IMR-90 (cell line): ENCODE measurements at regions not wholly inside any gene's neighbourhood (a gene's known extent, or its start where the extent isn't known, plus 50 kb on each side); places are given as distances from the start of the nearest gene placed in this dataset.
A peak's percentile ranks its signal among the peaks of the same experiment; 100 is the strongest.

ENCODE experiments used
- ATAC-seq: fragments of 200-7000 bp; cut with Tn5 transposase; 2 replicates; pipeline ENCODE4 v1.9.1; 2020; ENCODE audit warnings: low read depth, mild to moderate bottlenecking, moderate library complexity
- BruUV-seq: library from RNA; stranded (reverse); fragments of 400-500 nt; replicated peaks from 2 replicates; lab custom pipeline; 2021; lab: Mats Ljungman, UMichigan
- CTCF ChIA-PET: fragments of 300-600 bp; formaldehyde crosslinking; extraction: SDS; loops from one replicate; lab custom pipeline; 2021; ENCODE audit warnings: antibody characterized with exemption; lab: Yijun Ruan, JAX
- POLR2A ChIA-PET: fragments of 300-600 bp; sonication (Branson Sonifier 250); formaldehyde crosslinking; loops from one replicate; lab custom pipeline; 2022; ENCODE audit warnings: antibody characterized with exemption; ENCODE audit not compliant: unreplicated experiment; lab: Charles Lee
- DNase-seq: peaks from one replicate; pipeline ENCODE4 v3.0.0; 2013
- H2AFZ ChIP-seq: replicated peaks from 2 replicates; pipeline ENCODE3; 2013; ENCODE audit warnings: low read length, mild to moderate bottlenecking; ENCODE audit not compliant: poor library complexity
- H2AK5ac ChIP-seq: 2 replicates; pipeline ENCODE4 v1.6.1; 2013; ENCODE audit warnings: low read depth, low read length, inconsistent platforms
- H2AK9ac ChIP-seq: replicated peaks from 2 replicates; pipeline ENCODE3; 2013; ENCODE audit warnings: mild to moderate bottlenecking, low read depth, low read length, moderate library complexity; ENCODE audit not compliant: poor library complexity
- H2BK120ac ChIP-seq: 2 replicates; pipeline ENCODE4 v1.6.1; 2013; ENCODE audit warnings: low read depth, low read length, inconsistent platforms
- H2BK15ac ChIP-seq: 3 replicates; pipeline ENCODE4 v1.6.1; 2013; ENCODE audit warnings: low read depth, low read length, inconsistent platforms
- H2BK20ac ChIP-seq: 2 replicates; pipeline ENCODE4 v1.6.1; 2013; ENCODE audit warnings: low read depth, mild to moderate bottlenecking, inconsistent platforms, low read length, moderate library complexity
- H2BK5ac ChIP-seq: 2 replicates; pipeline ENCODE4 v1.6.1; 2013; ENCODE audit warnings: mild to moderate bottlenecking, low read depth, low read length, inconsistent platforms; ENCODE audit not compliant: poor library complexity, severe bottlenecking
- H3K14ac ChIP-seq: replicated peaks from 2 replicates; pipeline ENCODE4 v1.6.1; 2013; ENCODE audit warnings: low read depth, low read length, inconsistent platforms
- H3K18ac ChIP-seq: 2 replicates; pipeline ENCODE4 v1.6.1; 2013; ENCODE audit warnings: low read depth, low read length, control low read depth
- H3K23ac ChIP-seq: 2 replicates; pipeline ENCODE4 v1.6.1; 2013; ENCODE audit warnings: low read depth, low read length, inconsistent platforms
- H3K27ac ChIP-seq: 2 replicates; pipeline ENCODE4 v1.5.1; 2013; ENCODE audit warnings: mild to moderate bottlenecking, control low read depth, low read length; ENCODE audit not compliant: insufficient read depth
- H3K27me3 ChIP-seq: 2 replicates; pipeline ENCODE4 v1.6.1; 2013; ENCODE audit warnings: low read length; ENCODE audit not compliant: control insufficient read depth, insufficient read depth
- H3K36me3 ChIP-seq: 2 replicates; pipeline ENCODE4 v1.6.1; 2013; ENCODE audit warnings: low read length, mixed read lengths; ENCODE audit not compliant: control insufficient read depth, insufficient read depth
- H3K4ac ChIP-seq: 2 replicates; pipeline ENCODE4 v1.6.1; 2013; ENCODE audit warnings: low read depth, low read length, inconsistent platforms
- H3K4me1 ChIP-seq: 2 replicates; pipeline ENCODE4 v1.6.1; 2013; ENCODE audit warnings: low read length, mixed read lengths; ENCODE audit not compliant: control insufficient read depth, insufficient read depth
- H3K4me2 ChIP-seq: 2 replicates; pipeline ENCODE4 v1.6.1; 2013; ENCODE audit warnings: low read depth, mild to moderate bottlenecking, control low read depth, low read length, moderate library complexity
- H3K4me3 ChIP-seq: 2 replicates; pipeline ENCODE4 v1.5.1; 2013; ENCODE audit warnings: low read depth, mild to moderate bottlenecking, control low read depth, low read length, moderate library complexity; ENCODE audit not compliant: insufficient read depth
- H3K56ac ChIP-seq: 2 replicates; pipeline ENCODE4 v1.6.1; 2013; ENCODE audit warnings: low read length, inconsistent platforms; ENCODE audit not compliant: insufficient read depth; ENCODE audit errors: extremely low read depth
- H3K79me1 ChIP-seq, 2 experiments: 2 replicates each; pipeline ENCODE4 v1.6.1; 2013; ENCODE audit warnings: low read length in 2 of 2, inconsistent platforms in 1 of 2, low read depth in 1 of 2
- H3K9ac ChIP-seq: 2 replicates; pipeline ENCODE4 v1.6.1; 2013; ENCODE audit warnings: low read depth, low read length, control low read depth
- H3K9me1 ChIP-seq: 2 replicates; pipeline ENCODE4 v1.6.1; 2013; ENCODE audit warnings: low read length, inconsistent platforms; ENCODE audit not compliant: insufficient read depth
- H3K9me3 ChIP-seq: 2 replicates; pipeline ENCODE4 v1.6.1; 2013; ENCODE audit warnings: low read length; ENCODE audit not compliant: control insufficient read depth, insufficient read depth
- H4K20me1 ChIP-seq: 2 replicates; pipeline ENCODE4 v1.6.1; 2013; ENCODE audit warnings: low read length, inconsistent platforms; ENCODE audit not compliant: insufficient read depth
- H4K5ac ChIP-seq: 2 replicates; pipeline ENCODE4 v1.6.1; 2013; ENCODE audit warnings: mild to moderate bottlenecking, low read depth, low read length, control low read depth
- H4K8ac ChIP-seq, 2 experiments: 2 replicates each; pipeline ENCODE4 v1.6.1; 2013; ENCODE audit warnings: low read depth in 2 of 2, low read length in 2 of 2, control low read depth in 1 of 2, inconsistent platforms in 1 of 2
- H4K91ac ChIP-seq: 2 replicates; pipeline ENCODE4 v1.6.1; 2013; ENCODE audit warnings: low read depth, low read length, inconsistent platforms; ENCODE audit not compliant: insufficient read depth
- BHLHE40 ChIP-seq: fragments of 150-350 bp; IDR thresholded peaks from 2 replicates; pipeline ENCODE4 v1.6.1; 2016; ENCODE audit warnings: mild to moderate bottlenecking, low read depth, low read length
- CEBPB ChIP-seq: IDR thresholded peaks from 2 replicates; pipeline ENCODE4 v1.6.1; 2012; ENCODE audit warnings: low read depth, low read length, improper control_type of control experiment
- CHD1 ChIP-seq: IDR thresholded peaks from 2 replicates; pipeline ENCODE4 v1.6.1; 2012; ENCODE audit warnings: low read depth, low read length, improper control_type of control experiment
- FOS ChIP-seq: fragments of 150-350 bp; IDR thresholded peaks from 2 replicates; pipeline ENCODE4 v1.6.1; 2016; ENCODE audit warnings: low read depth, low read length
- MXI1 ChIP-seq: IDR thresholded peaks from 2 replicates; pipeline ENCODE4 v1.6.1; 2012; ENCODE audit warnings: low read depth, mild to moderate bottlenecking, low read length, moderate library complexity, borderline replicate concordance
- NFE2L2 ChIP-seq: fragments of 150-350 bp; IDR thresholded peaks from 2 replicates; pipeline ENCODE4 v1.6.1; 2016; ENCODE audit warnings: low read depth, mild to moderate bottlenecking, low read length
- POLR2A ChIP-seq: IDR thresholded peaks from 2 replicates; pipeline ENCODE4 v1.6.1; 2012; ENCODE audit warnings: mild to moderate bottlenecking, low read depth, low read length
- RCOR1 ChIP-seq: IDR thresholded peaks from 2 replicates; pipeline ENCODE4 v1.6.1; 2012; ENCODE audit warnings: mild to moderate bottlenecking, low read length, improper control_type of control experiment; ENCODE audit not compliant: insufficient replicate concordance
- SMC3 ChIP-seq: fragments of 150-350 bp; IDR thresholded peaks from 2 replicates; pipeline ENCODE4 v1.6.1; 2016; ENCODE audit warnings: low read depth, mild to moderate bottlenecking, antibody characterized with exemption, low read length, moderate library complexity
- WGBS, 2 experiments: methylation state at CpG; one replicate each; pipeline versions ENCODE4 v1.1.5 to v1.1.7; 2013; ENCODE audit warnings: missing lambda C conversion rate in 2 of 2; ENCODE audit not compliant: insufficient read length in 1 of 2; ENCODE audit errors: extremely low coverage in 2 of 2; 5-methylcytosine and 5-hydroxymethylcytosine counted together
- dilution Hi-C: fragments of 300-500 bp; cut with HindIII; formaldehyde crosslinking; loops from one replicate; pipeline ENCODE4 v1.14.3; 2018; ENCODE audit warnings: low sequenced_read_pairs; ENCODE audit not compliant: unreplicated experiment
- in situ Hi-C: fragments of 300-500 bp; cut with MboI; formaldehyde crosslinking; loops from 3 replicates; pipeline ENCODE4 v1.14.3; 2019; ENCODE audit warnings: low sequenced_read_pairs, inconsistent platforms, mixed read lengths
- intact Hi-C: fragments of 100-400 bp; cut with micrococcal nuclease; formaldehyde crosslinking; loops from 2 replicates; pipeline ENCODE4 v1.10.0; 2022
- TF ChIP-seq, protein P1 (sequence below): fragments of 150-350 bp; IDR thresholded peaks from 2 replicates; pipeline ENCODE4 v1.6.1; 2017; ENCODE audit warnings: mild to moderate bottlenecking, antibody characterized with exemption, low read length, low read depth
- TF ChIP-seq, protein P2 (sequence below): conservative IDR thresholded peaks from 2 replicates; pipeline ENCODE4 v1.5.1; 2012; ENCODE audit warnings: mild to moderate bottlenecking, low read depth, low read length, improper control_type of control experiment

DNA sequence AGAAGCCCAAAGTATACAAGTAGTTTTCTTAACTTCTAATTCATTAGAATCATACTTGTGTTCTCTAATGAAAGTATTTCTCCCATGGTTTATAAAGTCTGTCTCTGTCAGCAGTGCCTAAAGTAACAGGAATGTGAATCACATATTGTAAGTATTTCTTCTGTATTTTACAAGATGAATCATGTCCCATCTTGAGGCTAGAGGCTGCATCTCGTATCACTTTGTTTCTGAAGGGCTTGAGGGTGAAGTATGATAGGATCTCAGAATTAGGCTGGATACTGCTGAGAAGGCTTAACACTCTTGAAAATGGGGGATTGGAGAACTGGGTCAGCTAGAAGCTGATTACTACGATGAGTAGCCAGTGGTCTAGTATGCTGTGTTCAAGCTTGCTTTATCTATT lies 242.2 kb upstream of the ACTBL2 start:
- no peaks in the 10 kb centered on the region for H3K27me3 ChIP-seq
- 0 out of 2 replicates have a peak overlapping the region, but pooled peaks have one; percentile 0 for H4K5ac ChIP-seq
- H4K8ac ChIP-seq, result peak overlapping the region in 1 of 2 experiments; percentile 65; a peak in 3 of 4 replicates
- H4K91ac ChIP-seq, result peak overlapping the region; percentile 60; the same call in 1 of the 2 replicates
- H4K20me1 ChIP-seq, result no peaks in the 10 kb centered on the region
- H3K4me1 ChIP-seq, result peaks cover 13% of the 10 kb centered on the region
- peak; percentile 95 for ATAC-seq
- no peak overlapping the region for H2AK9ac ChIP-seq
- H2BK120ac ChIP-seq, result peak overlapping the region; percentile 60
- H3K9ac ChIP-seq, result no peak overlapping the region; the same call in 1 of the 2 replicates
- in situ Hi-C loops (no loop called here), intact Hi-C loops (no loop called here), dilution Hi-C loops (no loop called here)
- no peak overlapping the region for H2AFZ ChIP-seq
- H3K79me1 ChIP-seq, result no peaks in the 10 kb centered on the region
- no TSS peak for BruUV-seq
- H3K4me2 ChIP-seq, result peak overlapping the region; percentile 23; the same call in 1 of the 2 replicates
- H3K27ac ChIP-seq, result peak overlapping the region; percentile 34; the same call in 1 of the 2 replicates
- H3K9me1 ChIP-seq, result peaks cover 3% of the 10 kb centered on the region; the same call in 1 of the 2 replicates
- DNase-seq, result peak; percentile 73
- H3K36me3 ChIP-seq, result no peaks in the 10 kb centered on the region
- H3K9me3 ChIP-seq, result no peaks in the 10 kb centered on the region
- no peak overlapping the region for H2AK5ac ChIP-seq
- peak overlapping the region; percentile 97; the same call in 1 of the 2 replicates for H3K18ac ChIP-seq
- H2BK20ac ChIP-seq, result peak overlapping the region; percentile 55; the same call in 1 of the 2 replicates
- H3K14ac ChIP-seq, result peak overlapping the region; percentile 7; the same call in 1 of the 2 replicates
- peak overlapping the region; percentile 68 for H2BK5ac ChIP-seq
- ChIA-PET POLR2A (no interaction called here), CTCF (no interaction called here)
- peak overlapping the region; percentile 15; the same call in 1 of the 2 replicates for H3K23ac ChIP-seq
- H3K4me3 ChIP-seq, result no peak overlapping the region
- H3K56ac ChIP-seq, result no peak overlapping the region
- peak overlapping the region; percentile 28; the same call in 2 of the 3 replicates for H2BK15ac ChIP-seq
- TF ChIP-seq SMC3 (no peak), BHLHE40 (no peak), MXI1 (no peak), CEBPB (no peak), NFE2L2 (no peak), RCOR1 (no peak), FOS (no peak), POLR2A (no peak), CHD1 (no peak)
- TF ChIP-seq, protein P1, sequence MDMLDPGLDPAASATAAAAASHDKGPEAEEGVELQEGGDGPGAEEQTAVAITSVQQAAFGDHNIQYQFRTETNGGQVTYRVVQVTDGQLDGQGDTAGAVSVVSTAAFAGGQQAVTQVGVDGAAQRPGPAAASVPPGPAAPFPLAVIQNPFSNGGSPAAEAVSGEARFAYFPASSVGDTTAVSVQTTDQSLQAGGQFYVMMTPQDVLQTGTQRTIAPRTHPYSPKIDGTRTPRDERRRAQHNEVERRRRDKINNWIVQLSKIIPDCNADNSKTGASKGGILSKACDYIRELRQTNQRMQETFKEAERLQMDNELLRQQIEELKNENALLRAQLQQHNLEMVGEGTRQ, result no peak
- TF ChIP-seq, protein P2, sequence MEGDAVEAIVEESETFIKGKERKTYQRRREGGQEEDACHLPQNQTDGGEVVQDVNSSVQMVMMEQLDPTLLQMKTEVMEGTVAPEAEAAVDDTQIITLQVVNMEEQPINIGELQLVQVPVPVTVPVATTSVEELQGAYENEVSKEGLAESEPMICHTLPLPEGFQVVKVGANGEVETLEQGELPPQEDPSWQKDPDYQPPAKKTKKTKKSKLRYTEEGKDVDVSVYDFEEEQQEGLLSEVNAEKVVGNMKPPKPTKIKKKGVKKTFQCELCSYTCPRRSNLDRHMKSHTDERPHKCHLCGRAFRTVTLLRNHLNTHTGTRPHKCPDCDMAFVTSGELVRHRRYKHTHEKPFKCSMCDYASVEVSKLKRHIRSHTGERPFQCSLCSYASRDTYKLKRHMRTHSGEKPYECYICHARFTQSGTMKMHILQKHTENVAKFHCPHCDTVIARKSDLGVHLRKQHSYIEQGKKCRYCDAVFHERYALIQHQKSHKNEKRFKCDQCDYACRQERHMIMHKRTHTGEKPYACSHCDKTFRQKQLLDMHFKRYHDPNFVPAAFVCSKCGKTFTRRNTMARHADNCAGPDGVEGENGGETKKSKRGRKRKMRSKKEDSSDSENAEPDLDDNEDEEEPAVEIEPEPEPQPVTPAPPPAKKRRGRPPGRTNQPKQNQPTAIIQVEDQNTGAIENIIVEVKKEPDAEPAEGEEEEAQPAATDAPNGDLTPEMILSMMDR, result no peak
- 100% methylated on average over 1 of the region's 2 CpGs; no CpG with 5 or more reads in 1 of the 2 experiments for WGBS, 2 experiments
- peak overlapping the region; percentile 29 for H3K4ac ChIP-seq
